Esophagus muscularis mucosa (tissue), 3 donors: ENCODE measurements at regions not wholly inside any gene's neighbourhood (a gene's known extent, or its start where the extent isn't known, plus 50 kb on each side); places are given as distances from the start of the nearest gene placed in this dataset.

Source experiments
- POLR2A ChIP-seq: fragments of 450-650 bp; IDR thresholded peaks from one replicate; pipeline ENCODE4 v1.6.1; 2017; ENCODE audit warnings: antibody characterized with exemption, moderate library complexity, mild to moderate bottlenecking, low read depth
- TF ChIP-seq, protein P1 (sequence below), 3 experiments: fragments of 200-600 bp in 2 of 3; fragments of 450-650 bp in 1 of 3; sonication (generic) in 2 of 3; IDR thresholded peaks; one replicate each; pipeline ENCODE4 v1.5.1; 2017 to 2019; ENCODE audit warnings: antibody characterized with exemption in 3 of 3, mild to moderate bottlenecking in 2 of 3, moderate library complexity in 1 of 3

DNA sequence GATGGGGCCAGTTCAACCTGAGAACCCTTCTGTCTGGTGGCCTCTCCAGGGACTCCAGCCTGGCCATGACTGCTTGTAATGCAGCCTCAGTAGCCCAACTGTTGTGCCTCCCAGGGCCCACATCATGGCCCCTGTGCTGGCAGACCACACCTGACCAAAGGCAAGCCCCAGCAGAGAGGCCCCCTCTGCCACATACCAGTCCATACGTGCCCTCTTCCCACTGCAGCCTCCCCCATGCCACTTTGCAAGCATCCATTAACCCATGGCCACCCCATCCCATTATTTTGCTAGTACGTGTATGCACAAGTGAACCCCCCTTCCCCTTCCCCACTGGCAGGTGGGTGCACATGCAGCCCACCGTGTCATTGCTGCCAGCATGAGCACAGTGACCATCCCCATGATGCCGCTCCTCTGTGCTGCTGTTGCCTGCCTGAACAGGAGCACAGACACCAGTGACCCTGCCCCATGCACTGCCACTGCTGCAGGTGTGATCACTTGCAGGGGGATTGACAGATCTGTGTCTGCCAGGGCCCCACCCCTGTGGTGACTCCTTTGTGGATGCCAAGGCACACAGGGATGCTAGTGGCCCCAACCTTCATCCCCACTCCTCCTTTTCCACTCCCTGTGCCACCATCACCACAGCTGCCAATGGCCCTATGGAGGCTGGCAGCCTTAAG, 330.0 kb upstream of the DSEL start:
- TF ChIP-seq, protein P1, sequence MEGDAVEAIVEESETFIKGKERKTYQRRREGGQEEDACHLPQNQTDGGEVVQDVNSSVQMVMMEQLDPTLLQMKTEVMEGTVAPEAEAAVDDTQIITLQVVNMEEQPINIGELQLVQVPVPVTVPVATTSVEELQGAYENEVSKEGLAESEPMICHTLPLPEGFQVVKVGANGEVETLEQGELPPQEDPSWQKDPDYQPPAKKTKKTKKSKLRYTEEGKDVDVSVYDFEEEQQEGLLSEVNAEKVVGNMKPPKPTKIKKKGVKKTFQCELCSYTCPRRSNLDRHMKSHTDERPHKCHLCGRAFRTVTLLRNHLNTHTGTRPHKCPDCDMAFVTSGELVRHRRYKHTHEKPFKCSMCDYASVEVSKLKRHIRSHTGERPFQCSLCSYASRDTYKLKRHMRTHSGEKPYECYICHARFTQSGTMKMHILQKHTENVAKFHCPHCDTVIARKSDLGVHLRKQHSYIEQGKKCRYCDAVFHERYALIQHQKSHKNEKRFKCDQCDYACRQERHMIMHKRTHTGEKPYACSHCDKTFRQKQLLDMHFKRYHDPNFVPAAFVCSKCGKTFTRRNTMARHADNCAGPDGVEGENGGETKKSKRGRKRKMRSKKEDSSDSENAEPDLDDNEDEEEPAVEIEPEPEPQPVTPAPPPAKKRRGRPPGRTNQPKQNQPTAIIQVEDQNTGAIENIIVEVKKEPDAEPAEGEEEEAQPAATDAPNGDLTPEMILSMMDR (IDR thresholded peaks at IDR 0.05) = no peak
- no peak for TF ChIP-seq POLR2A
